NCI-H2196 (cell line): ENCODE measurements at regions not wholly inside any gene's neighbourhood (a gene's known extent, or its start where the extent isn't known, plus 50 kb on each side); places are given as distances from the start of the nearest gene placed in this dataset.
"Not testable (repeated sequence)": the region's sequence is repeated elsewhere in the genome, so short reads cannot be mapped to it uniquely, and the experiment has no call there.

Source experiments
- DNase-seq: peaks from one replicate; lab custom pipeline; 2025; ENCODE audit not compliant: unreplicated experiment; lab: John Stamatoyannopoulos, UW

GRCh38 chr6:100101644-100102043 is 107.6 kb upstream of the MCHR2 start:
- no peak for DNase-seq

- DNase-seq, result no peak
Observed at GRCh38 chr6:100100776-100101175, 106.8 kb upstream of the MCHR2 start.

GRCh38 chr6:100099189-100100074 is 105.4 kb upstream of the MCHR2 start:
- peak; percentile 38 for DNase-seq

GRCh38 chr6:100096936-100097335 is 102.9 kb upstream of the MCHR2 start:
- no peak for DNase-seq

GRCh38 chr6:100096341-100096740 is 102.3 kb upstream of the MCHR2 start:
- no peak for DNase-seq

GRCh38 chr6:100093405-100093804 is 99.4 kb upstream of the MCHR2 start:
- no peak for DNase-seq

- no peak for DNase-seq
Observed at GRCh38 chr6:100088009-100088408, 94.0 kb upstream of the MCHR2 start.

GRCh38 chr6:100084991-100085364 is 91.0 kb upstream of the MCHR2 start:
- DNase-seq, result no peak

GRCh38 chr6:100084316-100084990 is 90.4 kb upstream of the MCHR2 start:
- DNase-seq, result no peak

GRCh38 chr6:100078509-100078908 is 84.5 kb upstream of the MCHR2 start:
- DNase-seq, result no peak

- no peak for DNase-seq
Observed at GRCh38 chr6:100065348-100065747, 71.3 kb upstream of the MCHR2 start.

GRCh38 chr6:100062621-100063020 is 68.6 kb upstream of the MCHR2 start:
- DNase-seq, result no peak

GRCh38 chr6:100057941-100058340 is 63.9 kb upstream of the MCHR2 start:
- no peak for DNase-seq

GRCh38 chr6:100050550-100050949 is 56.5 kb upstream of the MCHR2 start:
- no peak for DNase-seq

GRCh38 chr6:100043961-100044360 is 49.9 kb upstream of the MCHR2 start:
- not testable (repeated sequence) for DNase-seq
